ENCODE measurements at regions not wholly inside any gene's neighbourhood (a gene's known extent, or its start where the extent isn't known, plus 50 kb on each side); places are given as distances from the start of the nearest gene placed in this dataset.

DNA sequence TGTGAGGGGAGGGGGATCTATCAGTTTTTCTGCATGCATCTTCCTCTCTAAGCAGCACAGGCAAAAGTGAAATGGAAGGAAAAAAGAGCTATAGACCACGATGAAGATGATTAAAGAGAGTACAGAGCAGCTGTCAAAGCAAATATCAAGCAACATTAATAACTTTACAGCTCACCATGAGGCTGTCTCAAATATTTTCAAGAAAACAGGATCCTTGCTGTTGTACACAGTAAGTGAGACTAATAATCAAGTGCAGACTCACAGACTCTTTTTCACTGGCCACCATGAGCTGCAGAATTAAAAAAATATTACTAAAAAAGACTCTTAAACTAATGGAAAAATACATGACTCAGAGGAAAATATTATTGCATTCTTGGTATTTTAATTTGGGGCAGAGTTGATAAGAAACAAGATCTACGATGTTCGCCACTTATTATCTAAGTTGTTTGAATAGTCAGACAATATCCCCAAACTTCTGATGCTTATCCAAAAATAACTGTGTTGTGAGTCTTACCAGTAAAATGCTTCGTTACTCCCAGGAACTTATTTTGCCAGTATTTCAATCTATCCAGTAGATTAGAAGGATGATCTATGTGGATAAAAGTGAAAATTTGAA, 817.5 kb upstream of the ALCAM start:
- Histone ChIP-seq H3K4me3 (peak overlapping the region in 1 of 2 donors; percentile 34), H3K36me3 (no peaks in the 10 kb centered on the region), H3K4me1 (peaks cover 3 to 20% of the 10 kb centered on the region in 2 donors), H3K27me3 (no peaks in the 10 kb centered on the region), H3K27ac (peak overlapping the region; percentile 60 to 72), H3K9me3 (no peaks in the 10 kb centered on the region)
- TF ChIP-seq, protein P1, sequence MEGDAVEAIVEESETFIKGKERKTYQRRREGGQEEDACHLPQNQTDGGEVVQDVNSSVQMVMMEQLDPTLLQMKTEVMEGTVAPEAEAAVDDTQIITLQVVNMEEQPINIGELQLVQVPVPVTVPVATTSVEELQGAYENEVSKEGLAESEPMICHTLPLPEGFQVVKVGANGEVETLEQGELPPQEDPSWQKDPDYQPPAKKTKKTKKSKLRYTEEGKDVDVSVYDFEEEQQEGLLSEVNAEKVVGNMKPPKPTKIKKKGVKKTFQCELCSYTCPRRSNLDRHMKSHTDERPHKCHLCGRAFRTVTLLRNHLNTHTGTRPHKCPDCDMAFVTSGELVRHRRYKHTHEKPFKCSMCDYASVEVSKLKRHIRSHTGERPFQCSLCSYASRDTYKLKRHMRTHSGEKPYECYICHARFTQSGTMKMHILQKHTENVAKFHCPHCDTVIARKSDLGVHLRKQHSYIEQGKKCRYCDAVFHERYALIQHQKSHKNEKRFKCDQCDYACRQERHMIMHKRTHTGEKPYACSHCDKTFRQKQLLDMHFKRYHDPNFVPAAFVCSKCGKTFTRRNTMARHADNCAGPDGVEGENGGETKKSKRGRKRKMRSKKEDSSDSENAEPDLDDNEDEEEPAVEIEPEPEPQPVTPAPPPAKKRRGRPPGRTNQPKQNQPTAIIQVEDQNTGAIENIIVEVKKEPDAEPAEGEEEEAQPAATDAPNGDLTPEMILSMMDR (IDR thresholded peaks at IDR 0.05) = no peak
- intact Hi-C loops (cut with DNase I) = no loop called here
- no peak for DNase-seq (ENCODE audit: low spot score in 2 of 2)

DNA sequence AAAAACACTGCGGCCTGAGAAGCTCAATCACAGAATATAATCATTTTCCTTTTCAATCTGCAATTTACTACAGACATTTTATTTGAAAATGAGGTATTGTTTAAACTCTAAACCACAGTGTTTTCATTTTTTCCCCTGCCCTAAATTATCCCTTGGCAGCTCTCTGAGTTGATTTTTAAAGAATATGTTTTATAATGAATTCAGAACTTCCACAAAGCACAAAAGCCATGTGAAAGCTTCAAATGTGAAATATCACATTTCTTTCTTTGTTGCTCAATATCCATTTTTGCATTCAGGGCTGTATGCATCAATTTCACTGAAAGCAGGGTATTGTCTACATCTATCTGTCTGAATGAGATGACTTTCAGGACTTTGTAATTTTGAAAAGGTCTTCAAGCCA, 813.6 kb upstream of the ALCAM start:
- Histone ChIP-seq H3K36me3 (no peaks in the 10 kb centered on the region), H3K27ac (peak overlapping the region; percentile 32 to 33), H3K4me1 (peaks cover 3 to 16% of the 10 kb centered on the region in 2 donors), H3K27me3 (no peaks in the 10 kb centered on the region), H3K4me3 (no peak overlapping the region), H3K9me3 (no peaks in the 10 kb centered on the region)
- intact Hi-C loops (cut with DNase I) = loop anchor here (5.0 kb wide), 3 partner anchors 41 to 814 kb away; partner anchors contain the start of gene ALCAM
- no peak for DNase-seq (ENCODE audit: low spot score in 2 of 2)
- TF ChIP-seq, protein P1 (IDR thresholded peaks at IDR 0.05) = no peak

GRCh38 chr3:104554425-104554824, 812.3 kb upstream of the ALCAM start:
- Histone ChIP-seq H3K27ac (peak overlapping the region; percentile 30 to 32), H3K9me3 (no peaks in the 10 kb centered on the region), H3K27me3 (no peaks in the 10 kb centered on the region), H3K36me3 (no peaks in the 10 kb centered on the region), H3K4me3 (no peak overlapping the region), H3K4me1 (peaks cover 0 to 10% of the 10 kb centered on the region in 2 donors)
- intact Hi-C loops (cut with DNase I) = loop anchor here (5.0 kb wide), 3 partner anchors 42 to 813 kb away; partner anchors contain the start of gene ALCAM
- TF ChIP-seq, protein P1 (IDR thresholded peaks at IDR 0.05) = no peak
- no peak for DNase-seq (ENCODE audit: low spot score in 2 of 2)

GRCh38 chr3:104555728-104556127, 811.0 kb upstream of the ALCAM start:
- TF ChIP-seq, protein P1 (IDR thresholded peaks at IDR 0.05) = no peak
- Histone ChIP-seq H3K4me3 (no peak overlapping the region), H3K27ac (peak overlapping the region; percentile 60 to 74), H3K36me3 (no peaks in the 10 kb centered on the region), H3K4me1 (peaks cover 0 to 6% of the 10 kb centered on the region in 2 donors), H3K27me3 (no peaks in the 10 kb centered on the region), H3K9me3 (no peaks in the 10 kb centered on the region)
- intact Hi-C loops (cut with DNase I) = no loop called here
- no peak for DNase-seq (ENCODE audit: low spot score in 2 of 2)

DNA sequence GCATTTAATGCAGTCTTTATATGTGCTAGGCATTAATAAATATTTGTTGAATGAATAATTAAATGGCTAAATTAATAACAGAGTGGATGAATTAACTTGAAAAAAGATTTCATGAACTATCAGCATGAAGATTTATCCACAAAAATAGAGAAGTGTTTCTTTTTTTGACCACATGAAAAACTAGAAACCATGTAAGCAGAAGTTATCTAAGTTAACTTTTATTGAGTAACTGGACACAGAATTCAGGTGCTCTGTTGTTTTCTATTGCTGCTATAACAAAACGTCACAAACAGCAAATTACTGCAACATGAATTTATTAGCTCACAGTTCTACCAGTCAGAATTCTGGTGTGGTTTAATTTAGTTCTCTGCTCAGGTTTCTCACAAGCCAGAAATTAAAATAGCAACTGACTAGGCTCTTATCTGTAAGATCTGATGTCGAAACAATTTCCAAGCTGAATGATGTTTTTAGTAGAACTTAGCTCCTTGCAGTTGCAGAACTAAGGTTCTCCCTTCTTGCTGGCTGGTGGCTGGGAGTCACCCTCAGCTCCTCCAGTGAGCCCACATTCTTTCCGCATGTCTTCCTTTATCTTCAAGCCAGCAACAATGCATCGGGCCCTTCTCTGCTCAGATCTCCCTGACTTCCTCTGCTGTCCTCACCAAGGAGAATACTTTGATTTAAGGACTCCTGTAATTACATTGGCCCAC, 810.2 kb upstream of the ALCAM start:
- Histone ChIP-seq H3K27me3 (no peaks in the 10 kb centered on the region), H3K4me3 (no peak overlapping the region), H3K27ac (peak overlapping the region; percentile 60 to 74), H3K4me1 (peaks cover 0 to 6% of the 10 kb centered on the region in 2 donors), H3K36me3 (no peaks in the 10 kb centered on the region), H3K9me3 (no peaks in the 10 kb centered on the region)
- intact Hi-C loops (cut with DNase I) = no loop called here
- TF ChIP-seq, protein P1 (IDR thresholded peaks at IDR 0.05) = no peak
- DNase-seq (ENCODE audit: low spot score in 2 of 2) = peak in 1 of 2 donors; percentile 64

Data from ascending aorta (tissue), 2 donors.